WTC11 (cell line): ENCODE measurements at regions not wholly inside any gene's neighbourhood (a gene's known extent, or its start where the extent isn't known, plus 50 kb on each side); places are given as distances from the start of the nearest gene placed in this dataset.

Experiments used
- CTCF ChIP-seq: fragments of 200-600 bp; IDR thresholded peaks from 2 replicates; pipeline ENCODE4 v1.8.0; 2022; ENCODE audit warnings: antibody characterized with exemption
- FOXP4 ChIP-seq: sonication (generic); formaldehyde crosslinking; IDR thresholded peaks from 2 replicates; pipeline ENCODE4 v1.8.0; 2022; ENCODE audit warnings: mild to moderate bottlenecking, missing genetic modification reagents
- JUN ChIP-seq: sonication (generic); formaldehyde crosslinking; IDR thresholded peaks from 2 replicates; pipeline ENCODE4 v1.8.0; 2023; ENCODE audit warnings: mild to moderate bottlenecking, missing genetic modification reagents
- MAX ChIP-seq: sonication (generic); formaldehyde crosslinking; IDR thresholded peaks from 2 replicates; pipeline ENCODE4 v1.8.0; 2022; ENCODE audit warnings: mild to moderate bottlenecking, missing genetic modification reagents
- PRDM15 ChIP-seq: sonication (generic); formaldehyde crosslinking; IDR thresholded peaks from 2 replicates; pipeline ENCODE4 v1.8.0; 2022; ENCODE audit warnings: missing genetic modification reagents
- SP1 ChIP-seq: sonication (generic); formaldehyde crosslinking; conservative IDR thresholded peaks from 2 replicates; pipeline ENCODE4 v1.8.1; 2022; ENCODE audit warnings: missing genetic modification reagents
- USF2 ChIP-seq: sonication (generic); formaldehyde crosslinking; IDR thresholded peaks from 2 replicates; pipeline ENCODE4 v1.8.1; 2023; ENCODE audit warnings: mild to moderate bottlenecking, missing genetic modification reagents, moderate library complexity
- ZNF232 ChIP-seq: sonication (generic); formaldehyde crosslinking; IDR thresholded peaks from 2 replicates; pipeline ENCODE4 v1.8.0; 2022; ENCODE audit warnings: mild to moderate bottlenecking, missing genetic modification reagents
- ZNF532 ChIP-seq: fragments of 250-450 bp; sonication (Bioruptor Pico); IDR thresholded peaks from 2 replicates; pipeline ENCODE4 v1.9.0; 2021; ENCODE audit warnings: mild to moderate bottlenecking, borderline replicate concordance

- TF ChIP-seq CTCF (no peak), USF2 (CRISPR knock-in tag) (no peak), MAX (CRISPR knock-in tag) (no peak), ZNF532 (no peak), JUN (CRISPR knock-in tag) (no peak), PRDM15 (CRISPR knock-in tag) (no peak), FOXP4 (CRISPR knock-in tag) (no peak), ZNF232 (no peak), SP1 (no peak)
These were observed 395.7 kb downstream of the TMEM161B start for GRCh38 chr5:87872986-87873385.
